ENCODE measurements at regions not wholly inside any gene's neighbourhood (a gene's known extent, or its start where the extent isn't known, plus 50 kb on each side); places are given as distances from the start of the nearest gene placed in this dataset.

DNA sequence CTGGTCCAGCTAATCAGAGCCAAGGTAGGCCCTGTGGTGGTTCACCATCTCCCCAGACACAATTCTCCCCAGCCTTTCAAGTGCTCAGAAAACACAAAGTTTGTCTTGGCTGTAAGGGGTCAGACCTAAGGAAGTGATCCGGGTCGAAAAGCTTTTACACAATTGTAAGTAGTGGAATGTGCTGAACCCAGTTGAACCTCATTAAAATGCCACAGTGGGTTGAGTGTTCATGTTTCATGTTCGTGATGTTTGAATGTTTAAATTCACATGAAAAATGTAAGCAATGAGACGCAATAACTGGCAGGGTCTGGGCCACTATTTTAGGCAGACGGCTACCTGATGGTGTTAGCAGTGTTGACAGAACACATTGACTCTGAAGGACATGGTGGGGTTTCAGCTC, 60.9 kb upstream of the JDP2 start (continued):
- TF ChIP-seq, protein P1, sequence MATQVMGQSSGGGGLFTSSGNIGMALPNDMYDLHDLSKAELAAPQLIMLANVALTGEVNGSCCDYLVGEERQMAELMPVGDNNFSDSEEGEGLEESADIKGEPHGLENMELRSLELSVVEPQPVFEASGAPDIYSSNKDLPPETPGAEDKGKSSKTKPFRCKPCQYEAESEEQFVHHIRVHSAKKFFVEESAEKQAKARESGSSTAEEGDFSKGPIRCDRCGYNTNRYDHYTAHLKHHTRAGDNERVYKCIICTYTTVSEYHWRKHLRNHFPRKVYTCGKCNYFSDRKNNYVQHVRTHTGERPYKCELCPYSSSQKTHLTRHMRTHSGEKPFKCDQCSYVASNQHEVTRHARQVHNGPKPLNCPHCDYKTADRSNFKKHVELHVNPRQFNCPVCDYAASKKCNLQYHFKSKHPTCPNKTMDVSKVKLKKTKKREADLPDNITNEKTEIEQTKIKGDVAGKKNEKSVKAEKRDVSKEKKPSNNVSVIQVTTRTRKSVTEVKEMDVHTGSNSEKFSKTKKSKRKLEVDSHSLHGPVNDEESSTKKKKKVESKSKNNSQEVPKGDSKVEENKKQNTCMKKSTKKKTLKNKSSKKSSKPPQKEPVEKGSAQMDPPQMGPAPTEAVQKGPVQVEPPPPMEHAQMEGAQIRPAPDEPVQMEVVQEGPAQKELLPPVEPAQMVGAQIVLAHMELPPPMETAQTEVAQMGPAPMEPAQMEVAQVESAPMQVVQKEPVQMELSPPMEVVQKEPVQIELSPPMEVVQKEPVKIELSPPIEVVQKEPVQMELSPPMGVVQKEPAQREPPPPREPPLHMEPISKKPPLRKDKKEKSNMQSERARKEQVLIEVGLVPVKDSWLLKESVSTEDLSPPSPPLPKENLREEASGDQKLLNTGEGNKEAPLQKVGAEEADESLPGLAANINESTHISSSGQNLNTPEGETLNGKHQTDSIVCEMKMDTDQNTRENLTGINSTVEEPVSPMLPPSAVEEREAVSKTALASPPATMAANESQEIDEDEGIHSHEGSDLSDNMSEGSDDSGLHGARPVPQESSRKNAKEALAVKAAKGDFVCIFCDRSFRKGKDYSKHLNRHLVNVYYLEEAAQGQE (IDR thresholded peaks at IDR 0.05; ENCODE audit: unreplicated experiment) = no peak
- no peak for TF ChIP-seq ZNF114 (CRISPR knock-in tag; IDR thresholded peaks at IDR 0.05)
- TF ChIP-seq, protein P2, sequence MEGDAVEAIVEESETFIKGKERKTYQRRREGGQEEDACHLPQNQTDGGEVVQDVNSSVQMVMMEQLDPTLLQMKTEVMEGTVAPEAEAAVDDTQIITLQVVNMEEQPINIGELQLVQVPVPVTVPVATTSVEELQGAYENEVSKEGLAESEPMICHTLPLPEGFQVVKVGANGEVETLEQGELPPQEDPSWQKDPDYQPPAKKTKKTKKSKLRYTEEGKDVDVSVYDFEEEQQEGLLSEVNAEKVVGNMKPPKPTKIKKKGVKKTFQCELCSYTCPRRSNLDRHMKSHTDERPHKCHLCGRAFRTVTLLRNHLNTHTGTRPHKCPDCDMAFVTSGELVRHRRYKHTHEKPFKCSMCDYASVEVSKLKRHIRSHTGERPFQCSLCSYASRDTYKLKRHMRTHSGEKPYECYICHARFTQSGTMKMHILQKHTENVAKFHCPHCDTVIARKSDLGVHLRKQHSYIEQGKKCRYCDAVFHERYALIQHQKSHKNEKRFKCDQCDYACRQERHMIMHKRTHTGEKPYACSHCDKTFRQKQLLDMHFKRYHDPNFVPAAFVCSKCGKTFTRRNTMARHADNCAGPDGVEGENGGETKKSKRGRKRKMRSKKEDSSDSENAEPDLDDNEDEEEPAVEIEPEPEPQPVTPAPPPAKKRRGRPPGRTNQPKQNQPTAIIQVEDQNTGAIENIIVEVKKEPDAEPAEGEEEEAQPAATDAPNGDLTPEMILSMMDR (conservative IDR thresholded peaks at IDR 0.05; ENCODE audit: low read depth in 2 of 2) = no peak

DNA sequence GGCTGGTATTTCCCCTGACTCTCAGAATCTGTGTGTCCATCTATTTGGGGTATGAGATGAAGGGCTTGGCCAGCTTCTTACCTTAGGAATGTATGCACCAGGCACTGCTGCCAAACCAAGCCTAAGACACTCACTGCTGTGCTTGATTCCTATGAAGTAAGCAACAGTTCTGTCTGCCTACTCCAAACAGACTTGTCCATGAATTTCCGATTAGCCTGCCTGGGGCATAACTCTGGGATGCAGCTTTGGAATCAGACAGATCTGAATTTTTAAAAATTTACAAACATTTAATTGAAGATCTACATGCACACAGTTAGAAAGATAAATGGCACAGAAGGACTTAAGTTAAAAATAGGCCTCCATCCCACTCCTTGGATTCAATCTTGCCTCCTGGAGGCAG, 59.5 kb upstream of the JDP2 start:
- Histone ChIP-seq H3K4me1 (ENCODE audit: insufficient read depth) (no peaks in the 10 kb centered on the region), H3K4me3 (no peak overlapping the region), H3F3A (replicated peaks; ENCODE audit: low read depth) (no peaks in the 10 kb centered on the region), H3K27me3 (ENCODE audit: insufficient read depth) (no peaks in the 10 kb centered on the region), H3K27ac (ENCODE audit: low read depth) (no peak overlapping the region), H2AFZ (no peak overlapping the region), H3K79me2 (replicated peaks; ENCODE audit: insufficient read depth) (no peaks in the 10 kb centered on the region), H3K4me2 (no peak overlapping the region), H3K9me2 (ENCODE audit: insufficient read depth) (no peaks in the 10 kb centered on the region; the same call in 1 of the 2 replicates), H4K20me1 (replicated peaks; ENCODE audit: insufficient read depth) (no peaks in the 10 kb centered on the region), H3K36me3 (ENCODE audit: insufficient read depth) (no peaks in the 10 kb centered on the region)
- Mint-ChIP-seq H3K4me3 (no peak overlapping the region), H3K27ac (no peak overlapping the region), H3K27me3 (ENCODE audit: insufficient read depth, low read depth, poor library complexity) (no peaks in the 10 kb centered on the region), H3K36me3 (ENCODE audit: low read depth) (no peaks in the 10 kb centered on the region), H3K4me1 (no peaks in the 10 kb centered on the region), H3K9me3 (no peaks in the 10 kb centered on the region)
- DNase-seq (ENCODE audit: low spot score) = no peak
- ATAC-seq = no peak
- no peak for TF ChIP-seq NANOG (IDR thresholded peaks at IDR 0.05; ENCODE audit: borderline replicate concordance)
- no peak for TF ChIP-seq STAT1 (IDR thresholded peaks at IDR 0.05; ENCODE audit: unreplicated experiment)
- TF ChIP-seq ZNF331 (CRISPR knock-in tag; IDR thresholded peaks at IDR 0.05; ENCODE audit: low read depth) = no peak
- TF ChIP-seq, protein P1 (IDR thresholded peaks at IDR 0.05; ENCODE audit: unreplicated experiment) = no peak
- no peak for TF ChIP-seq ZNF114 (CRISPR knock-in tag; IDR thresholded peaks at IDR 0.05)
- no peak for TF ChIP-seq JUNB (IDR thresholded peaks at IDR 0.05; ENCODE audit: unreplicated experiment)
- no peak for TF ChIP-seq EZH2 (IDR thresholded peaks at IDR 0.05; ENCODE audit: low read depth, unreplicated experiment)
- TF ChIP-seq, protein P3, sequence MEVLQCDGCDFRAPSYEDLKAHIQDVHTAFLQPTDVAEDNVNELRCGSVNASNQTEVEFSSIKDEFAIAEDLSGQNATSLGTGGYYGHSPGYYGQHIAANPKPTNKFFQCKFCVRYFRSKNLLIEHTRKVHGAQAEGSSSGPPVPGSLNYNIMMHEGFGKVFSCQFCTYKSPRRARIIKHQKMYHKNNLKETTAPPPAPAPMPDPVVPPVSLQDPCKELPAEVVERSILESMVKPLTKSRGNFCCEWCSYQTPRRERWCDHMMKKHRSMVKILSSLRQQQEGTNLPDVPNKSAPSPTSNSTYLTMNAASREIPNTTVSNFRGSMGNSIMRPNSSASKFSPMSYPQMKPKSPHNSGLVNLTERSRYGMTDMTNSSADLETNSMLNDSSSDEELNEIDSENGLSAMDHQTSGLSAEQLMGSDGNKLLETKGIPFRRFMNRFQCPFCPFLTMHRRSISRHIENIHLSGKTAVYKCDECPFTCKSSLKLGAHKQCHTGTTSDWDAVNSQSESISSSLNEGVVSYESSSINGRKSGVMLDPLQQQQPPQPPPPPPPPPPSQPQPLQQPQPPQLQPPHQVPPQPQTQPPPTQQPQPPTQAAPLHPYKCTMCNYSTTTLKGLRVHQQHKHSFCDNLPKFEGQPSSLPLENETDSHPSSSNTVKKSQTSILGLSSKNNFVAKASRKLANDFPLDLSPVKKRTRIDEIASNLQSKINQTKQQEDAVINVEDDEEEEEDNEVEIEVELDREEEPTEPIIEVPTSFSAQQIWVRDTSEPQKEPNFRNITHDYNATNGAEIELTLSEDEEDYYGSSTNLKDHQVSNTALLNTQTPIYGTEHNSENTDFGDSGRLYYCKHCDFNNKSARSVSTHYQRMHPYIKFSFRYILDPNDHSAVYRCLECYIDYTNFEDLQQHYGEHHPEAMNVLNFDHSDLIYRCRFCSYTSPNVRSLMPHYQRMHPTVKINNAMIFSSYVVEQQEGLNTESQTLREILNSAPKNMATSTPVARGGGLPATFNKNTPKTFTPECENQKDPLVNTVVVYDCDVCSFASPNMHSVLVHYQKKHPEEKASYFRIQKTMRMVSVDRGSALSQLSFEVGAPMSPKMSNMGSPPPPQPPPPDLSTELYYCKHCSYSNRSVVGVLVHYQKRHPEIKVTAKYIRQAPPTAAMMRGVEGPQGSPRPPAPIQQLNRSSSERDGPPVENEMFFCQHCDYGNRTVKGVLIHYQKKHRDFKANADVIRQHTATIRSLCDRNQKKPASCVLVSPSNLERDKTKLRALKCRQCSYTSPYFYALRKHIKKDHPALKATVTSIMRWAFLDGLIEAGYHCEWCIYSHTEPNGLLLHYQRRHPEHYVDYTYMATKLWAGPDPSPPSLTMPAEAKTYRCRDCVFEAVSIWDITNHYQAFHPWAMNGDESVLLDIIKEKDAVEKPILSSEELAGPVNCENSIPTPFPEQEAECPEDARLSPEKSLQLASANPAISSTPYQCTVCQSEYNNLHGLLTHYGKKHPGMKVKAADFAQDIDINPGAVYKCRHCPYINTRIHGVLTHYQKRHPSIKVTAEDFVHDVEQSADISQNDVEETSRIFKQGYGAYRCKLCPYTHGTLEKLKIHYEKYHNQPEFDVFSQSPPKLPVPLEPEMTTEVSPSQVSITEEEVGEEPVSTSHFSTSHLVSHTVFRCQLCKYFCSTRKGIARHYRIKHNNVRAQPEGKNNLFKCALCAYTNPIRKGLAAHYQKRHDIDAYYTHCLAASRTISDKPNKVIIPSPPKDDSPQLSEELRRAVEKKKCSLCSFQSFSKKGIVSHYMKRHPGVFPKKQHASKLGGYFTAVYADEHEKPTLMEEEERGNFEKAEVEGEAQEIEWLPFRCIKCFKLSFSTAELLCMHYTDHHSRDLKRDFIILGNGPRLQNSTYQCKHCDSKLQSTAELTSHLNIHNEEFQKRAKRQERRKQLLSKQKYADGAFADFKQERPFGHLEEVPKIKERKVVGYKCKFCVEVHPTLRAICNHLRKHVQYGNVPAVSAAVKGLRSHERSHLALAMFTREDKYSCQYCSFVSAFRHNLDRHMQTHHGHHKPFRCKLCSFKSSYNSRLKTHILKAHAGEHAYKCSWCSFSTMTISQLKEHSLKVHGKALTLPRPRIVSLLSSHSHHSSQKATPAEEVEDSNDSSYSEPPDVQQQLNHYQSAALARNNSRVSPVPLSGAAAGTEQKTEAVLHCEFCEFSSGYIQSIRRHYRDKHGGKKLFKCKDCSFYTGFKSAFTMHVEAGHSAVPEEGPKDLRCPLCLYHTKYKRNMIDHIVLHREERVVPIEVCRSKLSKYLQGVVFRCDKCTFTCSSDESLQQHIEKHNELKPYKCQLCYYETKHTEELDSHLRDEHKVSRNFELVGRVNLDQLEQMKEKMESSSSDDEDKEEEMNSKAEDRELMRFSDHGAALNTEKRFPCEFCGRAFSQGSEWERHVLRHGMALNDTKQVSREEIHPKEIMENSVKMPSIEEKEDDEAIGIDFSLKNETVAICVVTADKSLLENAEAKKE (CRISPR knock-in tag; IDR thresholded peaks at IDR 0.05) = no peak
